Caco-2 (cell line): ENCODE measurements at regions not wholly inside any gene's neighbourhood (a gene's known extent, or its start where the extent isn't known, plus 50 kb on each side); places are given as distances from the start of the nearest gene placed in this dataset.

Source experiments
- BruUV-seq: library from RNA; stranded (reverse); fragments of 400-500 nt; replicated peaks from 2 replicates; lab custom pipeline; 2021; lab: Mats Ljungman, UMichigan
- CTCF ChIA-PET: fragments of 300-600 bp; sonication (Branson Sonifier 250); formaldehyde crosslinking; loops from one replicate; lab custom pipeline; 2022; ENCODE audit warnings: antibody characterized with exemption; lab: Charles Lee
- POLR2A ChIA-PET: fragments of 300-600 bp; sonication (Branson Sonifier 250); formaldehyde crosslinking; loops from one replicate; lab custom pipeline; 2022; ENCODE audit warnings: antibody characterized with exemption; lab: Charles Lee
- DNase-seq, 2 experiments: peaks; one replicate each; pipeline versions ENCODE4 v3.0.0 to v3.0.0-alpha.2; 2020 to 2022
- H3K27me3 ChIP-seq: replicated peaks from 2 replicates; pipeline ENCODE4 v1.6.0; 2011; ENCODE audit warnings: low read length; ENCODE audit not compliant: control insufficient read depth, insufficient read depth
- H3K36me3 ChIP-seq: 2 replicates; pipeline ENCODE4 v1.5.1; 2011; ENCODE audit warnings: low read length; ENCODE audit not compliant: control insufficient read depth, insufficient read depth
- H3K4me1 ChIP-seq: fragments of 250-450 bp; sonication (Bioruptor Pico); 2 replicates; pipeline ENCODE4 v1.5.1; 2020; ENCODE audit warnings: mild to moderate bottlenecking
- H3K4me3 ChIP-seq: 2 replicates; pipeline ENCODE4 v1.5.1; 2011; ENCODE audit warnings: low read depth, mild to moderate bottlenecking, control low read depth, low read length
- H3K9me3 ChIP-seq: fragments of 250-450 bp; sonication (Bioruptor Pico); 2 replicates; pipeline ENCODE4 v1.5.1; 2020; ENCODE audit warnings: mild to moderate bottlenecking, moderate library complexity
- H3K27ac Mint-ChIP-seq: one replicate; pipeline ENCODE4 v1.8.0; 2022; ENCODE audit warnings: mixed read lengths; ENCODE audit not compliant: unreplicated experiment
- H3K27me3 Mint-ChIP-seq: one replicate; pipeline ENCODE4 v1.8.0; 2022; ENCODE audit warnings: mixed read lengths; ENCODE audit not compliant: insufficient read depth, unreplicated experiment
- H3K36me3 Mint-ChIP-seq: one replicate; pipeline ENCODE4 v1.8.0; 2022; ENCODE audit warnings: mild to moderate bottlenecking, mixed read lengths; ENCODE audit not compliant: insufficient read depth, unreplicated experiment
- H3K4me1 Mint-ChIP-seq: one replicate; pipeline ENCODE4 v1.8.0; 2022; ENCODE audit warnings: low read depth, mixed read lengths; ENCODE audit not compliant: unreplicated experiment
- H3K4me3 Mint-ChIP-seq: one replicate; pipeline ENCODE4 v1.8.0; 2022; ENCODE audit warnings: mild to moderate bottlenecking, moderate library complexity, mixed read lengths; ENCODE audit not compliant: unreplicated experiment
- H3K9me3 Mint-ChIP-seq: one replicate; pipeline ENCODE4 v1.8.0; 2022; ENCODE audit warnings: mixed read lengths; ENCODE audit not compliant: unreplicated experiment
- CTCF ChIP-seq, 2 experiments: fragments of 200-600 bp in 1 of 2; IDR thresholded peaks; 1 replicate in 1 of 2; 2 replicates in 1 of 2; pipeline versions ENCODE4 v1.5.1 to v1.8.0; 2011 to 2022; ENCODE audit warnings: antibody characterized with exemption in 1 of 2, control low read depth in 1 of 2, inconsistent platforms in 1 of 2, low read depth in 1 of 2, low read length in 1 of 2, mild to moderate bottlenecking in 1 of 2, moderate library complexity in 1 of 2; ENCODE audit not compliant: insufficient read depth in 1 of 2, severe bottlenecking in 1 of 2, unreplicated experiment in 1 of 2
- intact Hi-C: fragments of 100-400 bp; cut with micrococcal nuclease; formaldehyde crosslinking; loops from one replicate; pipeline ENCODE4 v1.10.0; 2022; ENCODE audit not compliant: unreplicated experiment

DNA sequence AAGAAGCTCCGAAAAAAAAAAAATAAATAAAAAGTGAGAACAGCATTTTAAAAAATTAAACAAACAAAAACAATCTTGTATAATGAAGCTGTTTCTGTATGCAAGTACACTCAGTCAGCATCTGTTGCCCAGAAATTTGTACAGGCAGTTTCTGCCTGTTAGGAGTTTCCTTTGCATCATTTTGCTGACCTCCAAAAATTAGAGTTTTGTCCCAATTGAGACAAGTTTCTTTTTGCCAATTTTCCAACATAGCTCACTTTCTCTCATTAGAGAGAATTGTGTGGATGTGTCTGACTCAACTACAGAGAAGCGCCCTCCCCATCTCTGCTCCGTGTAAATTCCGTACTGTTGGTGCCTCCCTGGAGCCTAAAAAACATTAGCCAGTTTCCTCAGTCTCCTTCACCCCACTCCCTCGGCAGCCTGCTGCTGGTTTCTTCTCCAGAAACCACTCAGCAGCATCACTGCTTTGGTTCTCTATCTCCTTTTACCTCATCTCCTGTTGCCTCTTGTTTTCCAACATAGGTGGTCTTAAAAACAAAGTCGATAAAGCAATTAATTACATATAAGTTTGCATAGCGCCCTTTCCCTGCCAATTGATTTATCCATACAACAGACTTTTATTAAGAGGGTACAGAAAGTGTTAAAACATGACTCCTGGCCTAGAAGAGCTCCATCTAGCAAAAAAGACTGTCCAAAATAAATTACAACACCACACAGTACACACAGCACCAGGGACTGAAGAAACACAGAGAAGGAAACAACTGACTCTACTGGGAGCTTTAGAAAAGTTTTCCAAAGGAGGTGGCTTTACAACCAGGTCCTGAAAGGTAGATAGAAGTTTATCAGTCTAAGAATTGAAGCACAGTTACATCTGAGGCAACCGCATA is 286.7 kb downstream of the SHOX2 start:
- Mint-ChIP-seq H3K4me3 (no peak overlapping the region), H3K36me3 (no peaks in the 10 kb centered on the region), H3K4me1 (no peaks in the 10 kb centered on the region), H3K9me3 (no peaks in the 10 kb centered on the region), H3K27ac (no peak overlapping the region), H3K27me3 (peaks cover 15% of the 10 kb centered on the region)
- H3K27me3 ChIP-seq = no peaks in the 10 kb centered on the region
- intact Hi-C loops = no loop called here
- no TSS peak for BruUV-seq
- no peaks in the 10 kb centered on the region for H3K36me3 ChIP-seq
- no peaks in the 10 kb centered on the region for H3K9me3 ChIP-seq
- ChIA-PET POLR2A (no interaction called here), CTCF (no interaction called here)
- TF ChIP-seq CTCF (IDR thresholded peaks at IDR 0.05; ENCODE audit: insufficient read depth in 1 of 2, low read depth in 1 of 2, low read length in 1 of 2, severe bottlenecking in 1 of 2, unreplicated experiment in 1 of 2) = no peak
- no peak overlapping the region for H3K4me3 ChIP-seq
- DNase-seq = no peak
- no peaks in the 10 kb centered on the region for H3K4me1 ChIP-seq

DNA sequence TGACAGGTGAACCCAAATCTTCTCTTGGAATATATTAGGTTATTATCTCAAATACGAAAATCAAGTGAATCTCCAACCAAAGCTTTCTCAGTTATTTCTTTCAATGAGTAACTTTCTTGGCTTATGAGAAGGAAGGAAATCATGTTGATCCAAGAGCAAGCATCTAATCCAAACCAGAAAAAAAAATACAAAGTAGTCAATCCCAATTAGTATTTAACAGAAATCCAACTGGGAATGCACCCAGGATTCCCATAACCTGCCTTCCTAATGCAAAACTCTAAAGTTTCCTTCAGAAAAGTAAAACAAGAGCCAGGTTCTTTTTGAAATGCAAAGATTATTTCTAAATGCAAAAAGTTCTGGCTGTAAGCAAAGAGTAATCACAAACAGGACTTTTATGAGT is 289.3 kb downstream of the SHOX2 start:
- CTCF ChIA-PET = no interaction called here
- BruUV-seq = no TSS peak
- Mint-ChIP-seq H3K27ac (no peak overlapping the region), H3K36me3 (no peaks in the 10 kb centered on the region), H3K9me3 (no peaks in the 10 kb centered on the region), H3K27me3 (peaks cover 14% of the 10 kb centered on the region), H3K4me1 (no peaks in the 10 kb centered on the region), H3K4me3 (no peak overlapping the region)
- no peak for TF ChIP-seq CTCF (IDR thresholded peaks at IDR 0.05; ENCODE audit: insufficient read depth in 1 of 2, low read depth in 1 of 2, low read length in 1 of 2, severe bottlenecking in 1 of 2, unreplicated experiment in 1 of 2)
- Histone ChIP-seq H3K27me3 (no peaks in the 10 kb centered on the region), H3K4me3 (no peak overlapping the region), H3K36me3 (no peaks in the 10 kb centered on the region), H3K9me3 (no peaks in the 10 kb centered on the region), H3K4me1 (no peaks in the 10 kb centered on the region)
- DNase-seq = no peak
- POLR2A ChIA-PET = no interaction called here
- intact Hi-C loops = no loop called here

DNA sequence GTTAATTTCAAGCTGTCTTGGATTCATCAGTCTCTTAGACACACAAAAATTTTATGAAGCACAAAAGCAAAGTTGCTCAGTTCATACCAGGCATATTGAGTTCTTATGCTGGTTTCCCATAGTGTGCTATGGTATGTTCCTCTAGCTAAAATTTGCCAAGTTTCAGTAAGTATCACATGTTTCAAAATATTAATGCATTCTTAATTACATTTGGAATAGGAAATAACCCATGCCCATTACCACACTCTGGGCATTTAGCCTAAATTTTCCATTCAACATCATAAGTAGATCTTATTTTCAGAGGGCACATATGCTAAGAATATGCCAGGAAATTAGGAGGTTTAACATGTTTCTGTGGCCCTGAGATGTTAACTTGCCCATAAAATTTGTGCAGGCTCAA is 289.9 kb downstream of the SHOX2 start:
- peaks cover 13% of the 10 kb centered on the region for H3K27me3 Mint-ChIP-seq
- H3K27ac Mint-ChIP-seq = no peak overlapping the region
- POLR2A ChIA-PET = no interaction called here
- Histone ChIP-seq H3K4me3 (no peak overlapping the region), H3K36me3 (no peaks in the 10 kb centered on the region), H3K9me3 (no peaks in the 10 kb centered on the region), H3K4me1 (no peaks in the 10 kb centered on the region), H3K27me3 (no peaks in the 10 kb centered on the region)
- BruUV-seq = no TSS peak
- intact Hi-C loops = no loop called here
- no peaks in the 10 kb centered on the region for H3K4me1 Mint-ChIP-seq
- no peak for TF ChIP-seq CTCF (IDR thresholded peaks at IDR 0.05; ENCODE audit: insufficient read depth in 1 of 2, low read depth in 1 of 2, low read length in 1 of 2, severe bottlenecking in 1 of 2, unreplicated experiment in 1 of 2)
- H3K36me3 Mint-ChIP-seq = no peaks in the 10 kb centered on the region
- DNase-seq = no peak
- H3K9me3 Mint-ChIP-seq = no peaks in the 10 kb centered on the region
- CTCF ChIA-PET = no interaction called here
- no peak overlapping the region for H3K4me3 Mint-ChIP-seq
